ENCODE measurements at regions not wholly inside any gene's neighbourhood (a gene's known extent, or its start where the extent isn't known, plus 50 kb on each side); places are given as distances from the start of the nearest gene placed in this dataset.

DNA sequence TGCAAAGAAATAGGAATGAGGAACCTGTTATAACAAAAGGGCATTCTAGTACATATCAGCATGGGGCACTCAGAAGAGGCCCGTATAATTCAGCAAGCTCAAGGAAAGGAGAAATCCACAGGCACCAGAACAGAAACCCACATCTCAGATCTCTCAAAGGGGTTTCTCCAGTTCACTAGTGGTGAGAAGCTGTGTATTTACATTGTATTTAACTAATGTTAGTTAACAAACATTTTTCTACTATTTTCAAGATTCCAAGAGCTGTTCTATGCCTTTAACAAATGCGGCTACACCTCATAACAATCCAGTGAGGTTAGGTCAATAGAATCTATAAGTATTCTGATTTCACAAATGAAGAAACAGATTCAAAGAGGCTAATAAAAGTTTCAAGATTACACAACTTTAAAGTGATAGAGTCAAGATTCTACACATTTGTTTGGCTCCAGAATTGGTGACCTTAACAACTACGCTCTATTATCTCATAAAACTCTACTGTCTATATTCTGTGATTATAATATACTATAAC is 77.3 kb downstream of the CXXC4 start:
- in situ Hi-C loops (cut with MboI): no loop called here
- Histone ChIP-seq H2AFZ (ENCODE audit: low read depth, low read length) (no peak overlapping the region), H3K4me3 (no peak overlapping the region), H3K27me3 (ENCODE audit: control insufficient read depth in 2 of 2, insufficient read depth in 2 of 2, low read length in 2 of 2) (no peaks in the 10 kb centered on the region), H3K27ac (ENCODE audit: extremely low read depth, low read depth, low read length) (no peak overlapping the region), H4K20me1 (replicated peaks; ENCODE audit: control insufficient read depth, insufficient read depth, low read length) (no peaks in the 10 kb centered on the region), H3K36me3 (ENCODE audit: control insufficient read depth, insufficient read depth, low read length) (no peaks in the 10 kb centered on the region), H3K9me1 (ENCODE audit: control insufficient read depth, insufficient read depth, low read length) (no peaks in the 10 kb centered on the region), H3K4me2 (ENCODE audit: insufficient read depth, low read length) (no peak overlapping the region), H3K79me2 (ENCODE audit: control insufficient read depth, insufficient read depth, low read length) (no peaks in the 10 kb centered on the region), H3K9ac (ENCODE audit: insufficient read depth in 1 of 2, low read depth in 2 of 2, low read length in 2 of 2) (no peak overlapping the region), H3K9me3 (replicated peaks; ENCODE audit: control insufficient read depth, insufficient read depth, low read depth, low read length) (no peaks in the 10 kb centered on the region; the same call in 1 of the 2 replicates), H3K4me1 (replicated peaks in 1 of 2; ENCODE audit: control insufficient read depth in 2 of 2, insufficient read depth in 2 of 2, low read length in 2 of 2) (no peaks in the 10 kb centered on the region)
- no peak for DNase-seq (ENCODE audit: extremely low read depth in 1 of 4, low spot score in 3 of 4)
- TF ChIP-seq POLR3A (IDR thresholded peaks at IDR 0.05; ENCODE audit: borderline replicate concordance, extremely low read depth, insufficient read depth, insufficient read length) (no peak), ZFP1 (CRISPR knock-in tag; IDR thresholded peaks at IDR 0.05) (no peak), SAFB2 (IDR thresholded peaks at IDR 0.05; ENCODE audit: borderline replicate concordance, low read depth, low read length, severe bottlenecking) (no peak), ELF4 (CRISPR knock-in tag; IDR thresholded peaks at IDR 0.05) (no peak), E2F3 (CRISPR knock-in tag; IDR thresholded peaks at IDR 0.05) (no peak), ZNF146 (CRISPR knock-in tag; IDR thresholded peaks at IDR 0.05; ENCODE audit: unreplicated experiment) (no peak)
- intact Hi-C loops (cut with micrococcal nuclease): no loop called here
- ATAC-seq: no peak
- WGBS (ENCODE audit: insufficient coverage, low coverage, missing lambda C conversion rate): 5% methylated on average over 3 of the region's 3 CpGs
- FAIRE-seq: no peak
- BruUV-seq (replicated peaks): no TSS peak
- CTCF ChIA-PET (ENCODE audit: low intra/inter-chr PET ratio): no interaction called here
- POLR2A ChIA-PET: no interaction called here

DNA sequence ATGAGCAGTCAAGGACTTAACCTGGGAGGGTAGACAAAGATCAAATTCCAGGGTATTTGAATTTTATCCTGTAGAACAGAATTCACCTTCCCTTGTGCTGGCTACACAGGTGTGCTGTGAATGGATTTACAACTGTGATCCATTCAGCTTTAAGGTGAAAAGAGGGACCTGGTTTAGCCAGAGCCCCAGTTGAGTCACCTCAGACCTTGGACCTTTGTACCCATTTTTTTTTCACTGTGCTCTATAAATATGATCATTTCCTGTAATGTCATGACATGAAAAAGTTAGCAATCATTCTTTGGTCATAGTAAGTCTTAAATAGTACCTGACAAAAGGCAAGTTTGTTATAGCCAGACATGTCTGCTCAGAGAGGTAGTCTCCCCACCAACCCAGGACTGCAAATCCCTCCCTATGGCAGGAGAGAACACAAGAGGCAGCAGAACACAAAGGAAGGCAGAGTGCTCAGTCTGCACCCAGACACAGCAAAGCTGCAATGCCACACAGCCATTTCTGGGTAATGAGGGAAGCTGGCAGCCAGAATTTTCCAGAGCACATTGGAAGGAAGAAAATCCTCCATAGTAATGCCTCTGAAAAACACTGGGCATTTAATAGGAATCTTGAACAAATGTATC is 77.9 kb downstream of the CXXC4 start:
- no peaks in the 10 kb centered on the region for H3K36me3 ChIP-seq (ENCODE audit: control insufficient read depth, insufficient read depth, low read length)
- H3K9me1 ChIP-seq (ENCODE audit: control insufficient read depth, insufficient read depth, low read length): no peaks in the 10 kb centered on the region
- FAIRE-seq (no peak), ATAC-seq (no peak), DNase-seq (ENCODE audit: extremely low read depth in 1 of 4, low spot score in 3 of 4) (no peak)
- H2AFZ ChIP-seq (ENCODE audit: low read depth, low read length): no peak overlapping the region
- H3K9me3 ChIP-seq (replicated peaks; ENCODE audit: control insufficient read depth, insufficient read depth, low read depth, low read length): no peaks in the 10 kb centered on the region; the same call in 1 of the 2 replicates
- no peaks in the 10 kb centered on the region for H3K79me2 ChIP-seq (ENCODE audit: control insufficient read depth, insufficient read depth, low read length)
- intact Hi-C loops (cut with micrococcal nuclease): no loop called here
- no peak overlapping the region for H3K27ac ChIP-seq (ENCODE audit: extremely low read depth, low read depth, low read length)
- no peaks in the 10 kb centered on the region for H3K4me1 ChIP-seq (replicated peaks in 1 of 2; ENCODE audit: control insufficient read depth in 2 of 2, insufficient read depth in 2 of 2, low read length in 2 of 2)
- ChIA-PET CTCF (ENCODE audit: low intra/inter-chr PET ratio) (no interaction called here), POLR2A (no interaction called here)
- no TSS peak for BruUV-seq (replicated peaks)
- in situ Hi-C loops (cut with MboI): no loop called here
- H3K4me3 ChIP-seq: no peak overlapping the region
- no peak overlapping the region for H3K4me2 ChIP-seq (ENCODE audit: insufficient read depth, low read length)
- H3K27me3 ChIP-seq (ENCODE audit: control insufficient read depth in 2 of 2, insufficient read depth in 2 of 2, low read length in 2 of 2): no peaks in the 10 kb centered on the region
- H3K9ac ChIP-seq (ENCODE audit: insufficient read depth in 1 of 2, low read depth in 2 of 2, low read length in 2 of 2): no peak overlapping the region
- no peaks in the 10 kb centered on the region for H4K20me1 ChIP-seq (replicated peaks; ENCODE audit: control insufficient read depth, insufficient read depth, low read length)
- TF ChIP-seq HMBOX1 (IDR thresholded peaks at IDR 0.05): no peak
- TF ChIP-seq, protein P1, sequence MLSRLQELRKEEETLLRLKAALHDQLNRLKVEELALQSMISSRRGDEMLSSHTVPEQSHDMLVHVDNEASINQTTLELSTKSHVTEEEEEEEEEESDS (CRISPR knock-in tag; IDR thresholded peaks at IDR 0.05): no peak
- no peak for TF ChIP-seq ZNF324 (CRISPR knock-in tag; IDR thresholded peaks at IDR 0.05)
- TF ChIP-seq THRAP3 (IDR thresholded peaks at IDR 0.05; ENCODE audit: borderline replicate concordance): no peak
- TF ChIP-seq ZZZ3 (IDR thresholded peaks at IDR 0.05): no peak
- TF ChIP-seq MCM7 (IDR thresholded peaks at IDR 0.05): no peak
- no peak for TF ChIP-seq RBM15 (IDR thresholded peaks at IDR 0.05; ENCODE audit: insufficient read depth, low read length)
- TF ChIP-seq SMC3 (conservative IDR thresholded peaks at IDR 0.05; ENCODE audit: insufficient read depth, low read depth, low read length): no peak
- no peak for TF ChIP-seq ZBED1 (IDR thresholded peaks at IDR 0.05)
